Progenitor cell of endocrine pancreas (in vitro differentiated cells): ENCODE measurements at regions not wholly inside any gene's neighbourhood (a gene's known extent, or its start where the extent isn't known, plus 50 kb on each side); places are given as distances from the start of the nearest gene placed in this dataset.

ENCODE experiments used
- DNase-seq: peaks from one replicate; pipeline ENCODE4 v3.0.0; 2021; ENCODE audit warnings: low spot score; ENCODE audit not compliant: unreplicated experiment
- H3K27ac Mint-ChIP-seq: 2 replicates; pipeline ENCODE4 v1.8.0; 2021; ENCODE audit warnings: mild to moderate bottlenecking, moderate library complexity, mixed read lengths
- H3K27me3 Mint-ChIP-seq: 2 replicates; pipeline ENCODE4 v1.8.0; 2021; ENCODE audit warnings: mixed read lengths
- H3K36me3 Mint-ChIP-seq: 2 replicates; pipeline ENCODE4 v1.8.0; 2022; ENCODE audit warnings: mixed read lengths; ENCODE audit not compliant: insufficient read depth
- H3K4me1 Mint-ChIP-seq: 2 replicates; pipeline ENCODE4 v1.8.0; 2021; ENCODE audit warnings: low read depth, mixed read lengths
- H3K4me3 Mint-ChIP-seq: 2 replicates; pipeline ENCODE4 v1.8.0; 2021; ENCODE audit warnings: low read depth, mild to moderate bottlenecking, moderate library complexity, mixed read lengths
- H3K9me3 Mint-ChIP-seq: 2 replicates; pipeline ENCODE4 v1.8.0; 2021; ENCODE audit warnings: low read depth, mixed read lengths
- TF ChIP-seq, protein P1 (sequence below): fragments of 200-600 bp; sonication (generic); IDR thresholded peaks from one replicate; pipeline ENCODE4 v1.5.0; 2021; ENCODE audit warnings: antibody characterized with exemption, mild to moderate bottlenecking; ENCODE audit not compliant: unreplicated experiment

DNA sequence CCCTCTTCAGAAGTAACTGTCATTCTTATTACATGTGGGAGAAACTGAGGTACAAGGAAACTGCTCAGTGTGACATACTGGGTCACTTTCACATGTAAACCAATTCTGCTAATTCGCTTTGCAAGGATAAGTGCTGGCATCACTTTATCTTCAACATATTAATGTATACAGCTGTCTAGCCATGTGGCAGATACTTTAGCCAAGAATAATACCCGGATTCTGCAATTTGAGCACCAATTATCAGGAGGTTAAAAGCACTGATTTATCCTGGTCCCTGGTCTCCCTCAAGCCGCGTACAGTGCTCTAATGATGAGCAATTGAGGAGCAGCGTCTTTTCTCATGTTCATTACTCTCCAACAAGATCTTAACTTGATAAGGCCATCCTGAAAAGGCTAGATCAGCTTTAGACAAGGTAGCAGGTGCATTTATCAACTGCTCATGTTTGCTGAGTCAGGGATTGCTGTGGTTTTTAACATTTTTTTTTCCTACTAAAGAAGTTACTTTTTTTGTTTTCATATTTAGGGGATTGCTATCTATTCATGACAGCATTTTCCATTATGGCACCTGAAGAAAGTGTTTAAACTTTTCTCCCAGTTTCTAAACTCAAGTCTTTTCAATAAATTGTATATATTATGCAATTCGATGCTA is 1066.3 kb upstream of the MAP3K7 start:
- no peak for DNase-seq
- Mint-ChIP-seq H3K4me1 (peaks cover 5% of the 10 kb centered on the region), H3K27ac (no peak overlapping the region), H3K9me3 (no peaks in the 10 kb centered on the region), H3K4me3 (no peak overlapping the region), H3K27me3 (no peaks in the 10 kb centered on the region), H3K36me3 (no peaks in the 10 kb centered on the region)
- TF ChIP-seq, protein P1, sequence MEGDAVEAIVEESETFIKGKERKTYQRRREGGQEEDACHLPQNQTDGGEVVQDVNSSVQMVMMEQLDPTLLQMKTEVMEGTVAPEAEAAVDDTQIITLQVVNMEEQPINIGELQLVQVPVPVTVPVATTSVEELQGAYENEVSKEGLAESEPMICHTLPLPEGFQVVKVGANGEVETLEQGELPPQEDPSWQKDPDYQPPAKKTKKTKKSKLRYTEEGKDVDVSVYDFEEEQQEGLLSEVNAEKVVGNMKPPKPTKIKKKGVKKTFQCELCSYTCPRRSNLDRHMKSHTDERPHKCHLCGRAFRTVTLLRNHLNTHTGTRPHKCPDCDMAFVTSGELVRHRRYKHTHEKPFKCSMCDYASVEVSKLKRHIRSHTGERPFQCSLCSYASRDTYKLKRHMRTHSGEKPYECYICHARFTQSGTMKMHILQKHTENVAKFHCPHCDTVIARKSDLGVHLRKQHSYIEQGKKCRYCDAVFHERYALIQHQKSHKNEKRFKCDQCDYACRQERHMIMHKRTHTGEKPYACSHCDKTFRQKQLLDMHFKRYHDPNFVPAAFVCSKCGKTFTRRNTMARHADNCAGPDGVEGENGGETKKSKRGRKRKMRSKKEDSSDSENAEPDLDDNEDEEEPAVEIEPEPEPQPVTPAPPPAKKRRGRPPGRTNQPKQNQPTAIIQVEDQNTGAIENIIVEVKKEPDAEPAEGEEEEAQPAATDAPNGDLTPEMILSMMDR: no peak

DNA sequence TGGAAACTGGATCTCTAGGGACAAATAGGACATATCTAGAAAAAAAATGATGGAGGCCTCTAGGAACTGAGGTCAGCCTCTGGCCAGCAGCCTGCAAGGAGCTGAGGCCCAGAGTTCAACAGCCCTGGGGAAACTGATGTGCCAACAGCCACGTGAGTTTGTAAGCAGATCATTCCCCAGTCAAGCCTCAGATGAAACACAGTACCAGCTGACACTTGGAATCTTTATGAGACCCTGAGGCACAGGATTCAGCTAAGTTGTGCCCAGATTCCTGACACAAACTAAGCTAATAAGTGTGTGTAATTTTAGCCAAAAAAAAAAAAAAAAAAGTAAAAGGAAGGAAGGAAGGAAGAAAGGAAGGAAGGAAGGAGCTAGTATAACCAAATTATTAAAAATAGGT is 1059.8 kb upstream of the MAP3K7 start:
- H3K9me3 Mint-ChIP-seq: peaks cover 2% of the 10 kb centered on the region
- no peak overlapping the region for H3K27ac Mint-ChIP-seq
- DNase-seq: no peak
- no peak overlapping the region for H3K4me3 Mint-ChIP-seq
- H3K4me1 Mint-ChIP-seq: no peaks in the 10 kb centered on the region
- no peaks in the 10 kb centered on the region for H3K27me3 Mint-ChIP-seq
- no peaks in the 10 kb centered on the region for H3K36me3 Mint-ChIP-seq
- TF ChIP-seq, protein P1: no peak

DNA sequence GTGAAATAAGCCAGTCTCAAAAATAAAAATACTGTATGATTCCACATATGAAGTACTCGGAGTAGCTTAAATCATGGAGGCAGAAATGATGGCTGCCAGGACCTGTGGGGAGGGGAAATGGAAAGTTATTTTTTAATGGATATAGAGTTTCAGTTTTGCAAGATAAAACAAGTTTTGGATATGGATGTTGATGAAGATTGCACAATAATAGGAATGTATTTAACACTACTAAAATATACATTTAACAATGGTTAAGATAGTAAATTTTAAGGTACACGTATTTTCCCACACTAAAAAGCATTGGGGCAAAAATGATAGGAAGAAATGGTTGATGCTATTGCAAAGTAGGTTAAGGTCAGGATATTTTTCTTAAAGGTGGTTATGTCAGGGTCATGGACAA is 1058.9 kb upstream of the MAP3K7 start:
- TF ChIP-seq, protein P1: no peak

DNA sequence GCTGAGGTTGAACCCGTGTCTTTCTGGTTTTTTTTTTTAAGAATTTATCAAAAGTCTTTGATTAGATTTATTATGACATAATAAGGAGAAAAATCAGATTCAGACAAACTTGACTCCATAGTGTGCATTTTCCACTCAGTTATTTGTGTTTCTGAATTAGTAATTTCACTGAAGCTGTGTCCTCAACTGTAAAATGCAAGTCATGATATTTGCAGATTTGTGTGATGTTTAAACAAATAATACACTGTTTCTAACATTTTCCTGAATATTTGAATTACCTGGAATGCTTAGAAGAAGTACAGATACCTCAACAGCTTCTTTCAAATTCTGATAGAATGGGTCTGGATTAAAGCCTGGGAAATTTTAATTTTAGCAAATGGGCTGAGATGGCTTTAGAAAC is 1050.3 kb upstream of the MAP3K7 start:
- no peak for DNase-seq
- peaks cover 10% of the 10 kb centered on the region for H3K9me3 Mint-ChIP-seq
- no peaks in the 10 kb centered on the region for H3K27me3 Mint-ChIP-seq
- no peak overlapping the region for H3K4me3 Mint-ChIP-seq
- TF ChIP-seq, protein P1: no peak
- peaks cover 4% of the 10 kb centered on the region for H3K4me1 Mint-ChIP-seq
- H3K27ac Mint-ChIP-seq: no peak overlapping the region
- H3K36me3 Mint-ChIP-seq: no peaks in the 10 kb centered on the region

More for the DNA sequence above, 1058.9 kb upstream of the MAP3K7 start:
- H3K27ac Mint-ChIP-seq: no peak overlapping the region
- DNase-seq: no peak
- H3K4me1 Mint-ChIP-seq: no peaks in the 10 kb centered on the region
- H3K4me3 Mint-ChIP-seq: no peak overlapping the region
- H3K36me3 Mint-ChIP-seq: no peaks in the 10 kb centered on the region
- H3K9me3 Mint-ChIP-seq: peaks cover 8% of the 10 kb centered on the region
- no peaks in the 10 kb centered on the region for H3K27me3 Mint-ChIP-seq

DNA sequence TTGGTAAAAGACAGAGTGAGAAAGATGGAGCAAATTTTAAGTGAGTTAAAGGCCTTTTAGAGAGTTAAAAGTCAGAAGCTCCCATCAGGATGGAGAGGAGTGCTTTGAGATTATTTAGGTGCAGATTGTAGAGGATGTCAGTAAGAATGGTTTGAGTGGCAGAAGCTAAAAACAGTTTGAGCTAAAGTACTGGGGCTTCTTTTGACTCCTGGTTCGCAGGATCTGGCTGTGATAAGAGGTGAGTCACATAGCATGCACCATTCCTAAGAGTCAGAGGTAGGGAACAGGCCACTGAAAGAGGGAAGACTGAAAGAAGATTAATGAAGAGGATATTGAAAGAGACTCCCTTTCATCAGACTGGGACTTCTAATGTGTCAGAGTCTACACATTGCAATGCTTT is 1047.9 kb upstream of the MAP3K7 start:
- DNase-seq: no peak
- Mint-ChIP-seq H3K27me3 (no peaks in the 10 kb centered on the region), H3K36me3 (no peaks in the 10 kb centered on the region), H3K9me3 (peaks cover 3% of the 10 kb centered on the region), H3K27ac (no peak overlapping the region), H3K4me3 (no peak overlapping the region), H3K4me1 (peaks cover 4% of the 10 kb centered on the region)
- TF ChIP-seq, protein P1: no peak
